Memory B cell (primary cell): ENCODE measurements at regions not wholly inside any gene's neighbourhood (a gene's known extent, or its start where the extent isn't known, plus 50 kb on each side); places are given as distances from the start of the nearest gene placed in this dataset.

Source experiments
- ATAC-seq: fragments of 150-1000 bp; cut with Tn5 transposase; 2 replicates; pipeline ENCODE4 v1.10.0; 2021; ENCODE audit warnings: low read depth, mild to moderate bottlenecking, moderate library complexity
- DNase-seq, 2 donors: peaks; one replicate each; pipeline ENCODE4 v3.0.0; 2022; ENCODE audit warnings: low spot score in 2 of 2
- H3K27ac Mint-ChIP-seq: one replicate; pipeline ENCODE4 v1.8.0; 2022; ENCODE audit warnings: mild to moderate bottlenecking, moderate library complexity, mixed read lengths
- H3K27me3 Mint-ChIP-seq: one replicate; pipeline ENCODE4 v1.8.0; 2022; ENCODE audit warnings: mixed read lengths
- H3K36me3 Mint-ChIP-seq: one replicate; pipeline ENCODE4 v1.8.0; 2022; ENCODE audit warnings: mild to moderate bottlenecking, mixed read lengths
- H3K4me1 Mint-ChIP-seq: one replicate; pipeline ENCODE4 v1.8.0; 2022; ENCODE audit warnings: mixed read lengths
- H3K4me3 Mint-ChIP-seq: one replicate; pipeline ENCODE4 v1.8.0; 2022; ENCODE audit warnings: mild to moderate bottlenecking, moderate library complexity, mixed read lengths
- H3K9me3 Mint-ChIP-seq: one replicate; pipeline ENCODE4 v1.8.0; 2022; ENCODE audit warnings: mixed read lengths

GRCh38 chr14:61168141-61168540, 113.0 kb downstream of the TMEM30B start:
- Mint-ChIP-seq H3K27me3 (peaks cover 9% of the 10 kb centered on the region), H3K9me3 (peaks cover 3% of the 10 kb centered on the region), H3K27ac (no peak overlapping the region), H3K4me1 (no peaks in the 10 kb centered on the region), H3K36me3 (peaks cover 3% of the 10 kb centered on the region), H3K4me3 (no peak overlapping the region)
- ATAC-seq (no peak), DNase-seq (no peak)

DNA sequence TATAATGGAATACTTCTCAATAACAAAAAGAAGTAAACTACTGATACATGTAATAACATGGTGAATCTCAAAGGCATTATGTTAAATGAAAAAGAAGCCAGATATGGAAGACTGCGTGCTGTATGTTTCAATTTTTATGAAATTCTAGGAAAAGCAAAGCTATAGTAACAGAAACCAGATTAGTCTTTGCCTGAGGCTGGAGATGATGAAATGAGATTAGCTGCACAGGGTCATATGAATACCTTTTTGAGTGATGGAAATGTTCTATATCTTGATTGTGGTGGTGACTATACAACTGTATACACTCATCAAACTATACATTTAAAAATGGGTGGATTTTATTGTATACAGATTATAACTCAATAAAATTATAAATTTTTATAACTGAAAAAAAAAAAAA, 113.5 kb downstream of the TMEM30B start:
- peaks cover 9% of the 10 kb centered on the region for H3K27me3 Mint-ChIP-seq
- H3K4me3 Mint-ChIP-seq = no peak overlapping the region
- peaks cover 3% of the 10 kb centered on the region for H3K9me3 Mint-ChIP-seq
- no peak overlapping the region for H3K27ac Mint-ChIP-seq
- no peaks in the 10 kb centered on the region for H3K4me1 Mint-ChIP-seq
- H3K36me3 Mint-ChIP-seq = peaks cover 3% of the 10 kb centered on the region
- no peak for DNase-seq
- ATAC-seq = no peak

GRCh38 chr14:61160798-61161197, 120.3 kb downstream of the TMEM30B start:
- DNase-seq = no peak
- no peaks in the 10 kb centered on the region for H3K4me1 Mint-ChIP-seq
- no peak overlapping the region for H3K4me3 Mint-ChIP-seq
- H3K27ac Mint-ChIP-seq = no peak overlapping the region
- peaks cover 3% of the 10 kb centered on the region for H3K9me3 Mint-ChIP-seq
- no peak for ATAC-seq
- peaks cover 4% of the 10 kb centered on the region for H3K27me3 Mint-ChIP-seq
- peaks cover 3% of the 10 kb centered on the region for H3K36me3 Mint-ChIP-seq

DNA sequence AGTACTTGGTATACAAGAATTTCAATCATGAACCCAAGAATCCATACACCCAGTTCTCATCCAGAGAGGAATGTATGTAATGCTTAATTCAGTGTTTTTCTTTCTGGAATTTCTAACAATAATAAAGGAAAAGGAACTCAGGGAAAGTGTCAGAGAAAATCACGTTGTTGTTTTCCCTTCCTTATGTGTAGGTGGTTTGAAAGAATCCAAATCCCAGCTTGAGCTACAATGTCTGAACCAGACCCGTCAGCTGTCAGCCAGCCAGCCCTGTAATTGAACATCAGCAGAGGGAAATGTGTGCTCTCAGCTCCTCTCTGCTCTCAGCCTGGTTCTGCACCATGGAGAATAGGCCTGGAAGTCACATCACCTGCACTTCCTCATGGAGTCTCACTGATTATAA, 126.5 kb downstream of the TMEM30B start:
- Mint-ChIP-seq H3K27me3 (peaks cover 5% of the 10 kb centered on the region), H3K9me3 (no peaks in the 10 kb centered on the region), H3K36me3 (no peaks in the 10 kb centered on the region), H3K4me1 (no peaks in the 10 kb centered on the region), H3K4me3 (no peak overlapping the region), H3K27ac (no peak overlapping the region)
- DNase-seq (no peak), ATAC-seq (no peak)

DNA sequence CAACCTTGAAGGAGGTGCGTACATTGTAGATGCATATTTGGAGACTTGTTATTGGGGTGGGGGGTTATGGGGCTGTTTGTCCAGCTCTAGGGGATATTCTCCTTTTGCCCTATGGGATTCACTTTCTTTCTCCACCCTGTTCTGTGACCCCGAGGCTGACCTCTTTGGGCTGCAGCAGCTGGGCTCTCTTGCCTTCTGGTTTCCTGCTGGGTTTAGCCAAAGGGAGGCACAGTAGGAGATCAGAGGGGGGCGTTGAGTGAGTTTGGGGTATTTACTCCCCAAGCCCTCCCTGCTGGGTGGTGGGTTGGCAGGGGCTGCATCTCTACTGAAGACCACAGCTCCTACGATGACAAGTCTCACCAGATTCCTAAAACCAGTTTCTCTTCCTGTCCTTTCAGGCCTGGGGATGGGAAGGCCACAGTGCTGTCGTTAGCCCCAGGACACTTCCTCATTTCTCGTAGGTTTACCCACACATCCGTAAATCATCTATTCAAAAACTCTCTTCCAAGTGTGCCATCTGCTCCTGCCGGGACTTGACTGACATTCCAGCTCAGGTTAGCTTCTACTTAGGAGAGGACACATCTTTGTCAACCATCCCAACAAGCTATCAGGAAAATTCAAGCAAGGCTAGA, 127.1 kb downstream of the TMEM30B start:
- Mint-ChIP-seq H3K4me3 (no peak overlapping the region), H3K27me3 (peaks cover 5% of the 10 kb centered on the region), H3K36me3 (no peaks in the 10 kb centered on the region), H3K4me1 (no peaks in the 10 kb centered on the region), H3K9me3 (no peaks in the 10 kb centered on the region), H3K27ac (no peak overlapping the region)
- DNase-seq (no peak), ATAC-seq (no peak)

GRCh38 chr14:61153431-61153830, 127.7 kb downstream of the TMEM30B start:
- Mint-ChIP-seq H3K9me3 (no peaks in the 10 kb centered on the region), H3K4me3 (no peak overlapping the region), H3K27me3 (peaks cover 5% of the 10 kb centered on the region), H3K36me3 (no peaks in the 10 kb centered on the region), H3K27ac (no peak overlapping the region), H3K4me1 (no peaks in the 10 kb centered on the region)
- ATAC-seq (no peak), DNase-seq (no peak)

DNA sequence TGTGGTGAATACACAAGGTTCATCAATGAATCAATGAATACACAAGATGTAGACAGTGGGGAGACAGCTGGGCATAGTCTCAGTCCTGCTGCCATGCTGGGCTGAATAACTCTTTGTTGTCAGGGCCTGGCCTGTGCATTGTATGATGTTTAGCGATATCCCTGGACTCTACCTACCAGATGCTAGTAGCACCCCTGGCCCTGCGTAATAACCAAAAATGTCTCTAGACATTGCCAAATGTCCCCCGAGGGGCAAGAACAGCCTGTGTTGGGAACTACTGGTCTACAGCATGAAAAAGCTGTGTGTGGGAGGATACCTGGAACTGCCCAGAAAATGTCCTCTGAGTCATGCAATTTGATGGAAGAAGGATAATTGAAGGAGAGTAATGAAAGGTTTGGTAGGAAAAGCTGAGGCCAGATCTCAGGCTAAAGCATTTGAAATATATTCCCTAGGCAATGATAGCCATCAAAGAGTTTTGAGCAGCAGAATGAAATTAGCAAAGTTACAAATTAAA, 128.2 kb downstream of the TMEM30B start:
- H3K27ac Mint-ChIP-seq = no peak overlapping the region
- no peak overlapping the region for H3K4me3 Mint-ChIP-seq
- H3K36me3 Mint-ChIP-seq = no peaks in the 10 kb centered on the region
- H3K4me1 Mint-ChIP-seq = no peaks in the 10 kb centered on the region
- peaks cover 5% of the 10 kb centered on the region for H3K27me3 Mint-ChIP-seq
- no peaks in the 10 kb centered on the region for H3K9me3 Mint-ChIP-seq
- DNase-seq (no peak), ATAC-seq (no peak)

DNA sequence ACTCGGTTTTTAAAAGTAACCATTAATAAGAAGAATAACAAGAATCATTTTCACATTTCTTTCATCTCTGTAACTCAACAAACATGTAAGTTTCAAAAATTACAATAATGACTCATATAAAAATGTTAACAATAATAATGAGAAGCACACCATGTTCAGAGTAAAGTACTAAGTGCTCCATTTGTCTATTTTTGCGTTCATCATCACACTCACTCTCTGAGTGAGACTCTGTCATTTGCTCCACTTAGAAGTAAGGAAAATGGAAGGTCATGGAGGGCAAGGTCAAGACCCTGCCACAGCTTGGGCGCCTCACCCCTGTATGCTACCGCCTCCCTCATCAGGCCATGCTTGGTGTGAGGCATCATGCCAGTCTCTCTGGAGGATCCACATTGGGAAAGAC, 129.9 kb downstream of the TMEM30B start:
- no peaks in the 10 kb centered on the region for H3K9me3 Mint-ChIP-seq
- H3K36me3 Mint-ChIP-seq = no peaks in the 10 kb centered on the region
- DNase-seq (no peak), ATAC-seq (no peak)
- no peak overlapping the region for H3K27ac Mint-ChIP-seq
- H3K4me1 Mint-ChIP-seq = no peaks in the 10 kb centered on the region
- no peak overlapping the region for H3K4me3 Mint-ChIP-seq
- peaks cover 5% of the 10 kb centered on the region for H3K27me3 Mint-ChIP-seq

DNA sequence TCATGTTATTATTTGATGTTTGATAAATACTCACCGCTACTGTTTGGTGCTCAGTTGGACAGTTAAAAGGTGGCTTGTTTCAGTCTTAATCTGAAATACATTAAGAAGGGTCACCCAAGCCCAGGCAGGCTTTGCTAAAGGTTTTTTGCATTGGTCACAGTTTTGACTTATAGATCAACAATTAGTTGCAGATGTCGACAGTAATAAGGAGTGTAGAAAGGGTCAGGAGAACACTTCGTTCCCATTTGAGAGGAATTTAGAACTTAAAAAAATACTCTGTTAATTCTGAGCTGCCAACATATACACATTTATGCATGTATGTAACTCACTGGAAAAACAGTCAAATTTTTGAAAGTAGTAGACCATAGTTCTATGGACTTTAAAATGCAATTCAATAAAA, 130.3 kb downstream of the TMEM30B start:
- Mint-ChIP-seq H3K4me1 (no peaks in the 10 kb centered on the region), H3K4me3 (no peak overlapping the region)

GRCh38 chr14:61149896-61150295, 131.2 kb downstream of the TMEM30B start:
- H3K4me1 Mint-ChIP-seq = no peaks in the 10 kb centered on the region
- DNase-seq = no peak
- peaks cover 3% of the 10 kb centered on the region for H3K9me3 Mint-ChIP-seq
- peaks cover 4% of the 10 kb centered on the region for H3K27me3 Mint-ChIP-seq
- no peaks in the 10 kb centered on the region for H3K36me3 Mint-ChIP-seq
- no peak for ATAC-seq
- H3K4me3 Mint-ChIP-seq = no peak overlapping the region
- no peak overlapping the region for H3K27ac Mint-ChIP-seq

More for the DNA sequence above, 130.3 kb downstream of the TMEM30B start:
- ATAC-seq (no peak), DNase-seq (no peak)
- Mint-ChIP-seq H3K27ac (no peak overlapping the region), H3K27me3 (peaks cover 5% of the 10 kb centered on the region), H3K36me3 (no peaks in the 10 kb centered on the region), H3K9me3 (no peaks in the 10 kb centered on the region)

DNA sequence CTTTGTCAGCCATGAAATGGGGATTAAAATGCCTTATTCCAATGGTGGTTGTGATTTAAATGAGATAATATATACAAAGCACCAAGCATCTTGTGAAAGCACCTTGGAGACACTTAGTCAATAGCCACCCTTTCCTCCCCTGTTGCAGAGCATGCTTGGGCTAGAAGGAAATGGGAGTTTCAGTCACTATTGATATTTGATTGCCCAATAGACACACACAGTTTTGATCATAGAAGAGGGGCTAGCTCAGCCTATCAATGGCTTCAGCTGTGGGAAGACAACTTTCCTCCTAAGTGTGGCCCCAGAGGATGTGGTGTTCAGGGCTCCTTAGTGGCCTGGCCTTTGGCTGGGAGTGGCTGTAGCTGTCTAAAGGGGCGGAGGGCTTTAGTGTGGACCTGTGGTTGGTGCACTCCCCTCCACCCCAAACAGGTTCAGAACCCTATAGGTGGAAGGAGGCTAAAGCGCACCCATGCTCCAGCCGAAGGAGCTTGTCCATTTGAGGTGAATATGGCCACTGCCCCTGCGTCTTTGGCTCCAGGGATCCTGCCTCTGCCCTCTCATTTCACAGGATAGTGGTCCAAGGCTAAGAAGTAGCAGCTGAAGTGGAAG, 132.3 kb downstream of the TMEM30B start:
- ATAC-seq = no peak
- H3K9me3 Mint-ChIP-seq = peaks cover 5% of the 10 kb centered on the region
- H3K27ac Mint-ChIP-seq = no peak overlapping the region
- DNase-seq = no peak
- H3K4me1 Mint-ChIP-seq = no peaks in the 10 kb centered on the region
- peaks cover 4% of the 10 kb centered on the region for H3K27me3 Mint-ChIP-seq
- H3K4me3 Mint-ChIP-seq = no peak overlapping the region
- peaks cover 3% of the 10 kb centered on the region for H3K36me3 Mint-ChIP-seq

- no peak overlapping the region for H3K27ac Mint-ChIP-seq
- peaks cover 11% of the 10 kb centered on the region for H3K9me3 Mint-ChIP-seq
- ATAC-seq (no peak), DNase-seq (no peak)
- no peaks in the 10 kb centered on the region for H3K4me1 Mint-ChIP-seq
- peaks cover 3% of the 10 kb centered on the region for H3K36me3 Mint-ChIP-seq
- H3K27me3 Mint-ChIP-seq = peaks cover 3% of the 10 kb centered on the region
- no peak overlapping the region for H3K4me3 Mint-ChIP-seq
Observed at GRCh38 chr14:61147831-61148549, 133.1 kb downstream of the TMEM30B start.

GRCh38 chr14:61147381-61147821, 133.7 kb downstream of the TMEM30B start:
- no peak for DNase-seq
- no peaks in the 10 kb centered on the region for H3K4me1 Mint-ChIP-seq
- H3K9me3 Mint-ChIP-seq = peaks cover 11% of the 10 kb centered on the region
- no peak for ATAC-seq
- peaks cover 3% of the 10 kb centered on the region for H3K36me3 Mint-ChIP-seq
- no peaks in the 10 kb centered on the region for H3K27me3 Mint-ChIP-seq
- H3K27ac Mint-ChIP-seq = no peak overlapping the region
- H3K4me3 Mint-ChIP-seq = no peak overlapping the region

- H3K36me3 Mint-ChIP-seq = peaks cover 3% of the 10 kb centered on the region
- H3K27me3 Mint-ChIP-seq = no peaks in the 10 kb centered on the region
- ATAC-seq (no peak), DNase-seq (no peak)
- H3K9me3 Mint-ChIP-seq = peaks cover 13% of the 10 kb centered on the region
- H3K4me1 Mint-ChIP-seq = no peaks in the 10 kb centered on the region
- H3K4me3 Mint-ChIP-seq = no peak overlapping the region
- H3K27ac Mint-ChIP-seq = no peak overlapping the region
Observed at GRCh38 chr14:61146899-61147298, 134.2 kb downstream of the TMEM30B start.
